ENCODE measurements at regions not wholly inside any gene's neighbourhood (a gene's known extent, or its start where the extent isn't known, plus 50 kb on each side); places are given as distances from the start of the nearest gene placed in this dataset.

DNA sequence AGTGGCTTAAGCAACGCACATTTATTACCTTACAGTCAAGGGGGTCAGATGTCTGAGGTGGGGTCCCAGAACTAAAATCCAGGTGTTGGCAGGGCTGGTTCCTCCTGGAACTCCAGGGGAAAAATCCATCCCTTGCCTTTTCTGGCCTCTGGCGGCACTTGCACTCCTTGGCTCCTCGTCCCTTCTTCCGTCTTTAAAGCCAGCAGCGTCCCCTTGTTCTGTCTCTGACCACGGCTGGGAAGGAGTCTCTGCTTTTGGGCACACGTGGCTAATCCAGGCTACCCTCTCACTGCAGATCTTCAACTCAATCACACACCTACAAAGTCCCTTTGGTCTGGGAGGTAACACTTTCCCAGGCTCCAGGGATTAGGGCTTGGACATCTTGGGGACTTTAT lies 73.5 kb upstream of the WNT7B start:
- Histone ChIP-seq H3K36me3 (ENCODE audit: insufficient read depth) (no peaks in the 10 kb centered on the region), H2AFZ (ENCODE audit: low read depth) (no peak overlapping the region), H3K9ac (no peak overlapping the region), H3K27me3 (ENCODE audit: insufficient read depth, low read depth) (no peaks in the 10 kb centered on the region), H3K27ac (no peak overlapping the region), H3K4me2 (no peak overlapping the region), H4K20me1 (ENCODE audit: insufficient read depth) (no peaks in the 10 kb centered on the region), H3K4me3 (IDR thresholded peaks at IDR 0.05; ENCODE audit: insufficient read depth, low read depth, low read length) (no peak overlapping the region), H3K79me2 (ENCODE audit: insufficient read depth, low read depth) (peaks cover 12% of the 10 kb centered on the region), H3K4me1 (ENCODE audit: low read depth, poor library complexity, severe bottlenecking) (peaks cover 28% of the 10 kb centered on the region)
- TF ChIP-seq, protein P1, sequence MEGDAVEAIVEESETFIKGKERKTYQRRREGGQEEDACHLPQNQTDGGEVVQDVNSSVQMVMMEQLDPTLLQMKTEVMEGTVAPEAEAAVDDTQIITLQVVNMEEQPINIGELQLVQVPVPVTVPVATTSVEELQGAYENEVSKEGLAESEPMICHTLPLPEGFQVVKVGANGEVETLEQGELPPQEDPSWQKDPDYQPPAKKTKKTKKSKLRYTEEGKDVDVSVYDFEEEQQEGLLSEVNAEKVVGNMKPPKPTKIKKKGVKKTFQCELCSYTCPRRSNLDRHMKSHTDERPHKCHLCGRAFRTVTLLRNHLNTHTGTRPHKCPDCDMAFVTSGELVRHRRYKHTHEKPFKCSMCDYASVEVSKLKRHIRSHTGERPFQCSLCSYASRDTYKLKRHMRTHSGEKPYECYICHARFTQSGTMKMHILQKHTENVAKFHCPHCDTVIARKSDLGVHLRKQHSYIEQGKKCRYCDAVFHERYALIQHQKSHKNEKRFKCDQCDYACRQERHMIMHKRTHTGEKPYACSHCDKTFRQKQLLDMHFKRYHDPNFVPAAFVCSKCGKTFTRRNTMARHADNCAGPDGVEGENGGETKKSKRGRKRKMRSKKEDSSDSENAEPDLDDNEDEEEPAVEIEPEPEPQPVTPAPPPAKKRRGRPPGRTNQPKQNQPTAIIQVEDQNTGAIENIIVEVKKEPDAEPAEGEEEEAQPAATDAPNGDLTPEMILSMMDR (conservative IDR thresholded peaks at IDR 0.05; ENCODE audit: low read depth, low read length), result no peak

DNA sequence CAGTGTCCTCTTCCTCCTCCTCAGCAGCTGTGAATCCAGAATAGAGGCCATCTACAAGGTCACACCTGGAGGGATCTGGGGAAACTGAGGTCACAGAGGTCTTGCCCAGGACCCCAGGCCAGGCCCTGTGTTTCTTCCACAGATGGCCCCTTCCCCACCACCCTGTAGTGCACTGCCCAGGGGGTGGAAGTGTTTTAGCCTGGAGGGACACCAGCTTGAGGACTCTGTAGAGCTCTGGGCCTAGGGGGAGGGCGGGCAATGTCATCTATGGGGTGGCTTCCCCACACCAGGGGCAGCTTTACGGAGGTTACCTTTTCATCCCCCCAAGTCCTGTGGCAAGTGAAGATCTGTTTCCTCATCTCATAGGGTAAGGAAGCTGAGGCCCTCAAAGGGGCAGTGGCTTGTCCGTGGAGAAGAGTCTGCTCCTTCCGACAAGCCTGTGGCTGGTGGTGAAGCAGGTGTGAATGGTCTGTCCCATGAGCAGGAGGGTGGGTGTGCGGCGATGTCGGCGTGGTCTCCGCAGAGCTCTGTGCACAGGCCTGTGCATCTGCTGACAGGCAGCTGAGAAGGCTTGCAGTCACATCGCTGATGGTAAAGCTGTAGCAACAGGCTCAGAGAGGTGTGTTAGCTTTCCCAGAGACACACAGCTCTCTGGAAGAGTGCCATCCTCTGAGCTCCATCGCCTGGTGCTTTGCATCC lies 74.1 kb upstream of the WNT7B start:
- H3K4me2 ChIP-seq, result peak overlapping the region; percentile 99; the same call in 1 of the 2 replicates
- no peaks in the 10 kb centered on the region for H3K27me3 ChIP-seq (ENCODE audit: insufficient read depth, low read depth)
- H2AFZ ChIP-seq (ENCODE audit: low read depth), result no peak overlapping the region
- H4K20me1 ChIP-seq (ENCODE audit: insufficient read depth), result no peaks in the 10 kb centered on the region
- TF ChIP-seq, protein P1 (conservative IDR thresholded peaks at IDR 0.05; ENCODE audit: low read depth, low read length), result no peak
- peak overlapping the region; percentile 84; the same call in 1 of the 2 replicates for H3K9ac ChIP-seq
- no peaks in the 10 kb centered on the region for H3K36me3 ChIP-seq (ENCODE audit: insufficient read depth)
- H3K79me2 ChIP-seq (ENCODE audit: insufficient read depth, low read depth), result peaks cover 18% of the 10 kb centered on the region
- H3K4me3 ChIP-seq (IDR thresholded peaks at IDR 0.05; ENCODE audit: insufficient read depth, low read depth, low read length), result no peak overlapping the region
- peak overlapping the region; percentile 93; the same call in 1 of the 2 replicates for H3K27ac ChIP-seq
- H3K4me1 ChIP-seq (ENCODE audit: low read depth, poor library complexity, severe bottlenecking), result peaks cover 35% of the 10 kb centered on the region

DNA sequence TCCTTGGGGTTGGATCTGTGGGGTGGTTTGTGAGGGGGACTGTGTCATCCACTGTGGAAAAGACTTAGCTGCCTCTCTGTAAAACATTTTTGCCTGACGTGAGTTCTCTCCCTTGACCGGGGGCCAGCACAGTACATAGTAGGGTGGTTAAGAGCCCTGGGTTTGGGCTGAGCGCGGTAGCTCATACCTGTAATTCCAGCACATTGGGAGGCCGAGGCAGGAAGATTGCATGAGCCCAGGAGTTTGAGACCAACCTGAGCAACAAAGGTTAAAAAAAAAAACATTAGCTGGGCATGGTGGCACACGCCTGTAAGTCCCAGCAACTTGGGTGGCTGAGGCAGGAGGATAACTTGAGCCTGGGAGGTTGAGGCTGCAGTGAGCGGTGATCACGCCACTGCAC lies 74.7 kb upstream of the WNT7B start:
- Histone ChIP-seq H3K9ac (peak overlapping the region; percentile 84; the same call in 1 of the 2 replicates), H3K4me1 (ENCODE audit: low read depth, poor library complexity, severe bottlenecking) (peaks cover 40% of the 10 kb centered on the region), H2AFZ (ENCODE audit: low read depth) (no peak overlapping the region; the same call in 1 of the 2 replicates), H3K79me2 (ENCODE audit: insufficient read depth, low read depth) (peaks cover 24% of the 10 kb centered on the region), H3K4me3 (IDR thresholded peaks at IDR 0.05; ENCODE audit: insufficient read depth, low read depth, low read length) (no peak overlapping the region), H3K4me2 (peak overlapping the region; percentile 99), H4K20me1 (ENCODE audit: insufficient read depth) (no peaks in the 10 kb centered on the region), H3K27ac (peak overlapping the region; percentile 93), H3K36me3 (ENCODE audit: insufficient read depth) (no peaks in the 10 kb centered on the region), H3K27me3 (ENCODE audit: insufficient read depth, low read depth) (no peaks in the 10 kb centered on the region)
- TF ChIP-seq, protein P1 (conservative IDR thresholded peaks at IDR 0.05; ENCODE audit: low read depth, low read length), result no peak

DNA sequence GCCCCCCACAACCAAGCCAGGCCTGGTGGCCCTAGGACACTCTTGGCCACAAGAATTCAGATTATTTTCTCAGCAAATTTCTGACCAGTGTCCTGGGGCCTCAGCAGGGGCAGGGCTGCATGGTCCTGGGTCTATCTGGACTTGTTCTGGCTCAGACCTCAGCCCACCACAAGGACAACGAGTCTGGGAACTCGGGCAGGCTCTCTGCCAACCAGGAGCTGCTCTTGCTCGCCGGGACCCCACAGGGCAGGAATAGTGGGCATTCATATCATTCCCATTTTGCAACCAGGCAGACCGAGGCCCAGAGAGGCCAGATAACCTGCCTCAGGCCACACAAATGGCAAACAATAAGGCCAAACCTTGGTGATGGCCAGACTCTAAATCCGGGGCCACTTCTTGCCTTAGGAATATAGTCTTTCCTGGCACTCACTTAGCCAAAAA lies 75.4 kb upstream of the WNT7B start:
- H3K79me2 ChIP-seq (ENCODE audit: insufficient read depth, low read depth), result peaks cover 31% of the 10 kb centered on the region

More for the DNA sequence above, 75.4 kb upstream of the WNT7B start:
- H3K36me3 ChIP-seq (ENCODE audit: insufficient read depth), result no peaks in the 10 kb centered on the region
- peak overlapping the region; percentile 99 for H3K4me2 ChIP-seq
- H2AFZ ChIP-seq (ENCODE audit: low read depth), result peak overlapping the region; percentile 69
- no peaks in the 10 kb centered on the region for H4K20me1 ChIP-seq (ENCODE audit: insufficient read depth)
- H3K4me3 ChIP-seq (IDR thresholded peaks at IDR 0.05; ENCODE audit: insufficient read depth, low read depth, low read length), result no peak overlapping the region
- H3K4me1 ChIP-seq (ENCODE audit: low read depth, poor library complexity, severe bottlenecking), result peaks cover 48% of the 10 kb centered on the region
- TF ChIP-seq, protein P1 (conservative IDR thresholded peaks at IDR 0.05; ENCODE audit: low read depth, low read length), result no peak
- no peaks in the 10 kb centered on the region for H3K27me3 ChIP-seq (ENCODE audit: insufficient read depth, low read depth)
- H3K27ac ChIP-seq, result peak overlapping the region; percentile 93
- peak overlapping the region; percentile 84 for H3K9ac ChIP-seq

All from KMS-11 (cell line).